HFF-Myc (cell line): ENCODE measurements at regions not wholly inside any gene's neighbourhood (a gene's known extent, or its start where the extent isn't known, plus 50 kb on each side); places are given as distances from the start of the nearest gene placed in this dataset.

Experiments used
- DNase-seq: peaks from one replicate; pipeline ENCODE4 v3.0.0-alpha.2; 2011; ENCODE audit warnings: low read depth; ENCODE audit errors: extremely low read depth
- H3K4me3 ChIP-seq: replicated peaks from 2 replicates; pipeline ENCODE4 v1.5.1; 2011; ENCODE audit warnings: low read depth, mild to moderate bottlenecking, control low read depth, low read length
- TF ChIP-seq, protein P1 (sequence below): IDR thresholded peaks from 2 replicates; pipeline ENCODE4 v1.5.1; 2012; ENCODE audit warnings: mild to moderate bottlenecking, low read depth, low read length, control low read depth; ENCODE audit errors: missing control alignments

DNA sequence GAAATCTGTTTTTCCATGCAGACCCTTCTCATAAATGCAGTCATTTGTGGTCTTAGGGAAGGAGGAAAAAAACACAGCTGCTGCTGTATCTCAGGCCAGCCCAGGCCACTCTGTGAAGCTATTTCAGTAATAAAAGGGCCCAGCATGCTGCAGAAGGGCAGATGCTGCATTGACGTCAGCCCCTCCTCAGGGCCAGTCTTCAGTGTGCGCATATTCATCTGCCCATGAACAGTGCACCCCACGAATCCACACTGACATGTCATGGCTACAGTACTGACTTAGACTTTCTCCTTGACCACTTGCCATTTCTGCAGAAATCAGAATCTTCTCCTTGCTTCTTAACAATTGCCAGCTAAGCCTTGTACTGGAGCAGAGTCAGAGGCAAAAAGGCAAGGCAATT lies 304.7 kb downstream of the GABRG2 start:
- no peak for DNase-seq
- TF ChIP-seq, protein P1, sequence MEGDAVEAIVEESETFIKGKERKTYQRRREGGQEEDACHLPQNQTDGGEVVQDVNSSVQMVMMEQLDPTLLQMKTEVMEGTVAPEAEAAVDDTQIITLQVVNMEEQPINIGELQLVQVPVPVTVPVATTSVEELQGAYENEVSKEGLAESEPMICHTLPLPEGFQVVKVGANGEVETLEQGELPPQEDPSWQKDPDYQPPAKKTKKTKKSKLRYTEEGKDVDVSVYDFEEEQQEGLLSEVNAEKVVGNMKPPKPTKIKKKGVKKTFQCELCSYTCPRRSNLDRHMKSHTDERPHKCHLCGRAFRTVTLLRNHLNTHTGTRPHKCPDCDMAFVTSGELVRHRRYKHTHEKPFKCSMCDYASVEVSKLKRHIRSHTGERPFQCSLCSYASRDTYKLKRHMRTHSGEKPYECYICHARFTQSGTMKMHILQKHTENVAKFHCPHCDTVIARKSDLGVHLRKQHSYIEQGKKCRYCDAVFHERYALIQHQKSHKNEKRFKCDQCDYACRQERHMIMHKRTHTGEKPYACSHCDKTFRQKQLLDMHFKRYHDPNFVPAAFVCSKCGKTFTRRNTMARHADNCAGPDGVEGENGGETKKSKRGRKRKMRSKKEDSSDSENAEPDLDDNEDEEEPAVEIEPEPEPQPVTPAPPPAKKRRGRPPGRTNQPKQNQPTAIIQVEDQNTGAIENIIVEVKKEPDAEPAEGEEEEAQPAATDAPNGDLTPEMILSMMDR: no peak
- H3K4me3 ChIP-seq: no peak overlapping the region

DNA sequence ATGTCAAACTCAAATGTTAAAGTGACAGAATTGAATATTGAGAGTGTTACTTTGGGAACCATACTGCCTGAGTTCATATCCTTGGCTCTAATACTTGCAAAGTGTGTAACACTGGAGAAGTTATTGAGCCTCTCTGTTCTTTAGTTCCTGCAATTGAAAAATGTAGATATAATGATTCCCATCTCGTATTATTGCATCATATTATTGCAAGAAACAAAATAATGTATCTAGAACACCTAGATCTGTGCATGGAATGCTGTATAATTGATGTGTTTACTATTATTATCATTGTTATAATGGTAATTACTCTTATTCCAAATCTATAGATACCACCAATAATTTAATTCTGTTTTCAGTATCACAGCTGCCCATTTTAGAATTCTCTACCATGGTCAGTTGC lies 310.3 kb downstream of the GABRG2 start:
- H3K4me3 ChIP-seq: no peak overlapping the region
- TF ChIP-seq, protein P1: no peak
- no peak for DNase-seq

DNA sequence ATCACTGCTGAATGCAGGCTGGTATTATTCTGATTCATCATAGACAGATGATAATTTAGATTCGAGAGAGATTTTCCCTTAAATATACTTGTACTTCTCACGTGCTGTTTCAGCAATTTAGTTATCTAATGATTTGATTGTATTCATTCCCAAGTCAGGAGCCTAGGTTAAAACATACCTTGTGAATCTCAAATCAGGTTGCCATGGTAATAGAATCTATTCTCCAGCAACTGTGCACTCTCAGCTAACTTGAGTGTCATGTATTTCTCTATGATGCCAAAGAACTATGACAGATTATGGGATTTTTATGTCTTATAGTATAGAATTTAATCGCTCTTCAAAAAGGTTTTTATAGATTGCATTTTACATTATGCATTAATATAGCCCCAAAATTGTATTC lies 315.3 kb downstream of the GABRG2 start:
- DNase-seq: no peak
- TF ChIP-seq, protein P1: no peak
- no peak overlapping the region for H3K4me3 ChIP-seq

DNA sequence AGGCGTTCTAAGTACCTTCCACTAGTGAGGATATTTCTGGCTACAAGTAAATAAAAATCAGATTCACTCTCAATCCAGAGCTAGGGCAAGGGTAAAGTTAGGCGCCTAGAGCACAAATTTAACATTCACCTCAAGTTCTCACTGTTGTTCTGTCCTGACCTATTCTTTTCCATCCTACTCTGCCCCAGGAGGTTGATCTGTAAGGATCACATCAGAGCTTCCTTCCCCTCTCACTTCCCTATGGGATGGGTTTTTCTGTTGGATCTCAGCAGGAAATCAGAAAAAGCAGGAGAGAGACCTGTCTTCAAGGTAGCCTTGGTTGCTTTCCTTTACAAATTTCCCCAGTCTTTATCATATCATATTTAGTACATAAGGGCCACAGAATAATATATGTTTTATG lies 316.7 kb downstream of the GABRG2 start:
- TF ChIP-seq, protein P1: no peak
- no peak for DNase-seq
- H3K4me3 ChIP-seq: no peak overlapping the region

DNA sequence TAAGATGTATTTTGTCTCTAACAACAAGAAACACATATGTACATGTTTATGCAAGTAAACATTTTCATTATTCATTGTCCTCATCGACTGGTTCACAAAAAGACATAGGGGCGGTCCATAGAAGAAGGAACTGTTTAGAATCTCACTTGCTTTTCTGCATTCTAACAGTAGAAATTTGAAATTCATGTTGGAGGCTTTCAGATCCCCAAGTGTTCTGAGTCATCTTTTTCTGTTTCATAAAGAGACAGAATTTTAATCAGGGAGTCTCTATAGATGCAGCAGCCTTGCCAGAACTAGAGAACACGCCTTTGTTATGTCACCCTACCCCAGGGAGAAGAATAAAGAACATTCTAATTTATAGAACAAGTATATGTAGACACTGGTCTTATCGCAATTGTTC lies 324.3 kb downstream of the GABRG2 start:
- TF ChIP-seq, protein P1: no peak
- DNase-seq: no peak
- H3K4me3 ChIP-seq: no peak overlapping the region

DNA sequence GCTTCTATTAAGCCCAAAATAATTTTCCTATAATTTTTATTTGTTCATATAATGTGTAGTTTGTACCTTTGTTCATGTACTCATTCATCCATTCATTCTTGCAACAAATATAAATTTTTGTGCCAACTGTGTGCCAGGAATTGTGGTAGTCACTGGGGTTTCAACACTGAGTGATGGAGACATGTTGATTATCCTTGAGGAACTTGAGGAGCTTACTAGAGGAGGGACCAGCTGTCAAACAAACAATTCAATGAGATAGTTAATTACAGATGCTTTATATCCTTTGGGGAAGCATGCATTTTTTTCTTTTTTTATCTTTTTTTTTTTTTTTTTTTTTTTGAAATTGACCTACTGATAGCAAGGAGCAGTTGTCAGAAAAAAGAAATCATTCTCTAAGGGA lies 324.8 kb downstream of the GABRG2 start:
- DNase-seq: no peak
- H3K4me3 ChIP-seq: no peak overlapping the region
- TF ChIP-seq, protein P1: no peak

DNA sequence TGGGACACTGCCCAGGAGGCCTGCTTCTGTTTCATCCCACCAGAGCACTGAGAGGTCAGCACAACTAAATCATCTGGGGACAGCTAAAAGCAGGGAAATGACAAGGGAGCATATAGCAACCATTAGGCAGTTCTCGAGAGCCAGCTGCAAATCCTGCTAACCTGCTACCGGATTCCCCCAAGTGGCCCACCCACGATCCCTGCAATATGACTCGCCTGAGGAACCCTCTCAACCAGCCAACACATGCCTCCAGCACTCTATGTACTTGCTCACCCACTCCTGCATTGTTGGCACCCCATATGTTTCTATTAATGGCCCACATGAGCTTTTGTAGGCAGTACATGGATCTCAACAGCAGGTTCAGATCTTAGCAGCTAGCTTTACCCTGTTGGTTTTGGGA lies 326.0 kb downstream of the GABRG2 start:
- TF ChIP-seq, protein P1: no peak
- no peak for DNase-seq
- no peak overlapping the region for H3K4me3 ChIP-seq
